Glomerular endothelial cell (primary cell): ENCODE measurements at regions not wholly inside any gene's neighbourhood (a gene's known extent, or its start where the extent isn't known, plus 50 kb on each side); places are given as distances from the start of the nearest gene placed in this dataset.
"Not testable (repeated sequence)": the region's sequence is repeated elsewhere in the genome, so short reads cannot be mapped to it uniquely, and the experiment has no call there.

Source experiments
- DNase-seq: peaks from one replicate; pipeline ENCODE4 v3.0.0-alpha.2; 2011; ENCODE audit warnings: low read depth, low spot score; ENCODE audit errors: extremely low read depth

GRCh38 chr9:107810461-107810961 lies 320.9 kb upstream of the KLF4 start:
- no peak for DNase-seq

- no peak for DNase-seq
Measured at GRCh38 chr9:107809871-107810460, 320.4 kb upstream of the KLF4 start.

- DNase-seq, result no peak
Measured at GRCh38 chr9:107807183-107807582, 317.6 kb upstream of the KLF4 start.

GRCh38 chr9:107805201-107805600 lies 315.6 kb upstream of the KLF4 start:
- DNase-seq, result no peak

GRCh38 chr9:107794259-107794658 lies 304.7 kb upstream of the KLF4 start:
- DNase-seq, result no peak

GRCh38 chr9:107793541-107793940 lies 304.0 kb upstream of the KLF4 start:
- no peak for DNase-seq

GRCh38 chr9:107792596-107792995 lies 303.0 kb upstream of the KLF4 start:
- no peak for DNase-seq

GRCh38 chr9:107792006-107792405 lies 302.4 kb upstream of the KLF4 start:
- no peak for DNase-seq

GRCh38 chr9:107789001-107789700 lies 299.6 kb upstream of the KLF4 start:
- DNase-seq, result no peak

GRCh38 chr9:107786561-107786960 lies 297.0 kb upstream of the KLF4 start:
- DNase-seq, result no peak

GRCh38 chr9:107784235-107784958 lies 294.8 kb upstream of the KLF4 start:
- no peak for DNase-seq

GRCh38 chr9:107782789-107783188 lies 293.2 kb upstream of the KLF4 start:
- no peak for DNase-seq

- no peak for DNase-seq
Measured at GRCh38 chr9:107782381-107782780, 292.8 kb upstream of the KLF4 start.

- DNase-seq, result no peak
Measured at GRCh38 chr9:107780960-107781359, 291.4 kb upstream of the KLF4 start.

- DNase-seq, result no peak
Measured at GRCh38 chr9:107779731-107780130, 290.2 kb upstream of the KLF4 start.

GRCh38 chr9:107778661-107779060 lies 289.1 kb upstream of the KLF4 start:
- DNase-seq, result no peak

- DNase-seq, result not testable (repeated sequence)
Measured at GRCh38 chr9:107774099-107774498, 284.5 kb upstream of the KLF4 start.

- no peak for DNase-seq
Measured at GRCh38 chr9:107772988-107773387, 283.4 kb upstream of the KLF4 start.

- DNase-seq, result no peak
Measured at GRCh38 chr9:107770716-107771115, 281.1 kb upstream of the KLF4 start.

GRCh38 chr9:107768224-107768623 lies 278.7 kb upstream of the KLF4 start:
- DNase-seq, result no peak

- no peak for DNase-seq
Measured at GRCh38 chr9:107767711-107768110, 278.1 kb upstream of the KLF4 start.

GRCh38 chr9:107763469-107763868 lies 273.9 kb upstream of the KLF4 start:
- DNase-seq, result not testable (repeated sequence)
